LNCaP clone FGC (cell line): ENCODE measurements at regions not wholly inside any gene's neighbourhood (a gene's known extent, or its start where the extent isn't known, plus 50 kb on each side); places are given as distances from the start of the nearest gene placed in this dataset.

Experiments
- DNase-seq: peaks from one replicate; pipeline ENCODE4 v3.0.0-alpha.2; 2011; ENCODE audit warnings: low read depth
- H3K4me3 ChIP-seq: 2 replicates; pipeline ENCODE4 v1.5.1; 2011; ENCODE audit warnings: mild to moderate bottlenecking, low read depth, low read length, control low read depth
- TF ChIP-seq, protein P1 (sequence below): IDR thresholded peaks from 2 replicates; pipeline ENCODE4 v1.5.1; 2012; ENCODE audit warnings: mild to moderate bottlenecking; ENCODE audit not compliant: control insufficient read depth, insufficient read depth; ENCODE audit errors: extremely low read depth

DNA sequence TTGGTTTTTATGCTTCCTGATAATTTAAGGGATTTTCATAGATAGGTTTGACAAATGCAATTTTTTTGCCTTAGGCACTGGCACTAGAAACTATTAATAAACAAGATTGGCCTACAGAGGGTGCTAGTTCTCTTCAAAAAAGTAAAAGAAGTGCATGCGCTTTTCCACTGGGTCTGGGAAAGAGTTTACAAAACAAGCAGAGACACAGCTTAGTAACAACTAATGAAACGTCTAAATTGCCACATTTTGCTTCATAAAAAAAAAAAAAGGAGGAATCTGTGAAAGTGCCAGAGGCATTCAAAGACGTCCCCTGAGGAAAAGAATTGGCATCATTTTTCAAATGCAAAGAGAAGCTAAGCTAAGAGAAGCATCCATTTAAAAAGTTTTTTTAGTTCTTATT is 58.3 kb upstream of the EEA1 start:
- H3K4me3 ChIP-seq = no peak overlapping the region
- peak; percentile 56 for DNase-seq
- TF ChIP-seq, protein P1, sequence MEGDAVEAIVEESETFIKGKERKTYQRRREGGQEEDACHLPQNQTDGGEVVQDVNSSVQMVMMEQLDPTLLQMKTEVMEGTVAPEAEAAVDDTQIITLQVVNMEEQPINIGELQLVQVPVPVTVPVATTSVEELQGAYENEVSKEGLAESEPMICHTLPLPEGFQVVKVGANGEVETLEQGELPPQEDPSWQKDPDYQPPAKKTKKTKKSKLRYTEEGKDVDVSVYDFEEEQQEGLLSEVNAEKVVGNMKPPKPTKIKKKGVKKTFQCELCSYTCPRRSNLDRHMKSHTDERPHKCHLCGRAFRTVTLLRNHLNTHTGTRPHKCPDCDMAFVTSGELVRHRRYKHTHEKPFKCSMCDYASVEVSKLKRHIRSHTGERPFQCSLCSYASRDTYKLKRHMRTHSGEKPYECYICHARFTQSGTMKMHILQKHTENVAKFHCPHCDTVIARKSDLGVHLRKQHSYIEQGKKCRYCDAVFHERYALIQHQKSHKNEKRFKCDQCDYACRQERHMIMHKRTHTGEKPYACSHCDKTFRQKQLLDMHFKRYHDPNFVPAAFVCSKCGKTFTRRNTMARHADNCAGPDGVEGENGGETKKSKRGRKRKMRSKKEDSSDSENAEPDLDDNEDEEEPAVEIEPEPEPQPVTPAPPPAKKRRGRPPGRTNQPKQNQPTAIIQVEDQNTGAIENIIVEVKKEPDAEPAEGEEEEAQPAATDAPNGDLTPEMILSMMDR = peak; percentile 58

DNA sequence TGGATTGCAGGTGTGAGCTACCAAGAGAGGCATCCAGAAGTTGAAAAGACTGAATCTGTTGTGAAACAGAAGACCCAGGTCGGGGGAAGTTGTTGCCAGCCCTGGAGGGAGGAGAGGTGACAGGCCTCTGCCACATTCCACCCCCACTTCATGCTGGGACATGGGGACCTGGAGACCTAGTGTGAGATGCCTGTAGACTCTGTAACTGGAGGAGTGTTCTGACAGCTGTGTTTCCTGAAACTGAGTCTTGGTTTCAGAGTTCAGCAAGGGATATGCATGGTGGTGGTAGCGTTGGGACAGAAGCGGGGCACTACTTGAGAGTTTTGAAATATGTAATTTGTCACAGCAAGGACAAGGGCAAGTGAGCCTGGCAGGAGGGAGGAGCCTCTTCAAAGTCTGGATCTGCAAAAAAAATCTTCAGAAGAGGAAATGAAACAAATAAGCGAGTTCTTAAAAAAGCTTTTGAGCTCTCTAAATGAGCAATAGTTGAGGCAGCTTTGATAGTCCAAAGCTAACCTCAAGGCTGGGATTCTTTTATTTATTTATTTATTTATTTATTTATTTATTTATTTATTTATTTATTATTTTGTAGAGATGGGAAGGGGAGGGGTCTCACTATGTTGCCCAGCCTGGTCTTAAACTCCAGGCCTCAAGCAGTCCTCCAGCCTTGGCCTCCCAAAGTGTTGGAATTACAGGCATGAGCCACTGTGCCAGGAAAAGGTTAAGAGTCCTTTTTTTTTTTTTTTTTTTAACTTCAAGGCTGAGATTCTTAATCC is 58.9 kb upstream of the EEA1 start:
- H3K4me3 ChIP-seq = no peak overlapping the region
- no peak for DNase-seq
- TF ChIP-seq, protein P1 = no peak

DNA sequence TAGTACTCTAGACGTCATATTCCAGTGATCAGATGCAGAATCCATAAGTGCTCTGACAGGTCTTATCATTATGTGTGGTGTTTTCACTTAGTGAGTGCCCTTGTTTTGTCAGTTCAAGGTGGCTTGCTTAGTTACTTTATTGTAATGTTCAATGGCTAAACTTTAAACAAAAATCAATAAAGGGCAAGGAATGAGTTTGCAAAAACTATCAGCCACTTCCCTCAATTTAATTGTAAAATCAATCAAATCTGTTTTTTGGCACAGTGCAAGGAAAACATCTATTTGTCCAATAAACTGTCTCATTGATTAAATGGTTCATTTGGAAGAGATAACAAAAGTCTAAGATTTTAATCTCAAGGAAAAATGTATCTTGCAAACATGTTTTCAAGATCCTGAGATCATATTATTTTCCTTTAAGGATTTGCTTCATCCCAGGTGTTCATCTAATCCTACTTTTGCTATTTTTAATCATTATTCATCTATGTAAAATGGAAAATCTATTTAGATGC is 59.6 kb upstream of the EEA1 start:
- H3K4me3 ChIP-seq = no peak overlapping the region
- TF ChIP-seq, protein P1 = no peak
- DNase-seq = no peak

DNA sequence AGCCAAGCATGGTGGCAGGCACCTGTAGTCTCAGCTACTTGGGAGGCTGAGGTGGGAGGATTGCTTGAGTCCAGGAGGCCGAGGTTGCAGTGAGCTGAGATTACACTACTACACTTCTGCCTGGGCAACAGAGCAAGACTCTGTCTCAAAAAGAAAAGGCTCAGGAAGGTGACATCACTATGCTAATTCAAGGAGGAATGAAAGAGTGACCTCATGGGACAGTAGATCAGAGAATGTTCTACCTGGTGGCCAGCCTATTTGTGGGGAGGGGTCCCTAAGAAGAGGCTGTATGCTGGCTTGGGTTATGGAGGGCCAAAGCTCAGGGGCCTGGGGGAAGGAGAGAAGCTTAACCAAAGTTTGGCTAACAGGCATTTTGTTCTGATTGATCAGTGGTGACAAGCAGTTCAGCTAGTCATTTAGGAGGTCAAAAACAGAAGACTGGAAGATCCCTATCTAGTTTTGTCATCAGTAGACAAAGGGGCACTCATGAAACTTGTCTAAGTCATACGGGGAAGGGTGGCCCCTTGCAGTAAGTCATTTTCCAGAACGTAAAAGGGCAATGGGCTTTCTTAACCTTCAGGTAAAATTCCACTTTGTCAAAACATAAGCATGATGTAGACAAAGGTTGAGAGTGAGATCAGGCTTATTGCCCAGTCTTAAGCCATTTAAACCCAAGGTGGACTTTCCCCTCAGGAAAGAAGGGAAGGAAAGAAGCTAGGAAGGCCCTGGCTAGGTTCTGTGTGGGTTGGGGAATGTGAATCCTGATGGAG is 60.8 kb upstream of the EEA1 start:
- no peak for DNase-seq
- H3K4me3 ChIP-seq = no peak overlapping the region
- TF ChIP-seq, protein P1 = no peak

DNA sequence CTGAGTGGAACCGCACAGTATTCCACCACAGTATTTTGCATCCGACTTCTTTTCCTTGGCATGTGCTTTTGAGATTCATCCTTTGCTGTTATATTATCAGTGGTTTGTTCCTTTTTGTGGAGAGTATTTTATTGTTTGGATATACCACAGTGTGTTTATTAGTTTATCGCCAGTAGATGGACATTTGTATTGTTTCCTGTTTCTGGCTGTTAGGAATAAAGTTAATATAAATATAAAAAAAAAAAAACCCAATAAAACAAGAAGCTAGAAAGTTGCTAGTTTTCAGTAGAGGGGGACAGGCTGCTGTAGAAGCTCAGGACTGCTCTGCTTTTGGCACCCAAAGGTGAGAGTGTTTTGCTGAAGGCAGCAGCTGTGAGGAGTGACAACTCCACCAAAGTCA is 62.0 kb upstream of the EEA1 start:
- TF ChIP-seq, protein P1 = no peak
- DNase-seq = no peak
- no peak overlapping the region for H3K4me3 ChIP-seq

DNA sequence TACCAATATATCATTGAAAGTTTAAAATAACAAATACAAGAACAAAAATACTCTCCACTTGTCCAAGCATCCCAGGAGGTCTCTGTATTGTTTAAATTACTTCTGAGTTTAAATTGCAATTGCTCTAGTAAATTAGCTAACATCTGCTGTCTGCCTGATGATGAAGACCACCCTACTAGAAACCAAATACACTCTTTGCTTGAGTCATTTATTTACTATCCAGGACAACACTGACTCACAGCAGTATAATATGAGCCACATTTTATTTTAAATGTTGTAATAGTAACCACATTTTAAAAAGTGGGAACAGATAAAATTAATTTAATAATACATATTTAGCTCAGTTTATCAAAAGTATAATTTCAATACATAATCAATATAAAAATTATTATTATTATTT is 62.9 kb upstream of the EEA1 start:
- no peak for DNase-seq
- no peak overlapping the region for H3K4me3 ChIP-seq
- TF ChIP-seq, protein P1 = no peak

DNA sequence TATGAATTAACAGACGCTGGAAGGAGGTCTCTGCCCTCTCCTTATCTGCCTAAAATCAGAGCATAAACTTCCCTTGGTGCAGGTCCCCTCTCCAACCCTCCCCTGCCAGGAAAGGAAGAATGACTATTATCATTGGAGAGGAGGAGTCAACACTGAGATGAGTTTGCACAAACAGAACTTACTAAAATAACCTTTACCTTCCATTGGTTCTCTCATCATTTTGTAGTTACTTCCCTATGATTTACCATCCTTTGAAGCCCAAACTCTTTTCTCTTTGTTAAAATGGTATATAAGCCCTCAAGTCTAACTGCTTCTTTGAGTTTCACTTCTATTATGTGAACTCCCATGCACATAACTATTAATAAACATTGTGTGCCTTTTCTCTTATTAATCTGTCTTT is 64.2 kb upstream of the EEA1 start:
- TF ChIP-seq, protein P1 = no peak
- DNase-seq = no peak
- no peak overlapping the region for H3K4me3 ChIP-seq
